HCEC 1CT (cell line): ENCODE measurements at regions not wholly inside any gene's neighbourhood (a gene's known extent, or its start where the extent isn't known, plus 50 kb on each side); places are given as distances from the start of the nearest gene placed in this dataset.
"Not testable (repeated sequence)": the region's sequence is repeated elsewhere in the genome, so short reads cannot be mapped to it uniquely, and the experiment has no call there.

ENCODE experiments used
- DNase-seq: peaks from one replicate; pipeline ENCODE4 v3.0.0-alpha.2; 2017

DNA sequence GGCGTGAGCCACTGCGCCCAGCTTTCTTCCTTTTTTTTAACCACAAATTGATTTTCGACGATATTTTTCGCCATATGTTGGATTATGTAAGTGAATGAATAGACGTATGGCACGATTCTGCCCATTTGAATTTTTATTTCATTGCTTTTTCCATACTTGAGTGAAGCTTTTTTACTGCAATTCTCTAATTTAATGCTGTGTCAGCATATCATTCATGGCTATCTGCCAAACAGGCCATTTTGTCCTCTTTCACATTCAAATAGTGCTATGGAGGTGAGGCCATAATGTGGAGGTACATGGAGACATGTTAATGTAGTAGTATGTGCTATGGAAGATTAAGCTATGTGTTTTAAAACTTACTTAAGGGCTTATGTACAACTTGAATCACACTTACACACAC is 152.1 kb upstream of the TUSC1 start:
- DNase-seq: no peak

DNA sequence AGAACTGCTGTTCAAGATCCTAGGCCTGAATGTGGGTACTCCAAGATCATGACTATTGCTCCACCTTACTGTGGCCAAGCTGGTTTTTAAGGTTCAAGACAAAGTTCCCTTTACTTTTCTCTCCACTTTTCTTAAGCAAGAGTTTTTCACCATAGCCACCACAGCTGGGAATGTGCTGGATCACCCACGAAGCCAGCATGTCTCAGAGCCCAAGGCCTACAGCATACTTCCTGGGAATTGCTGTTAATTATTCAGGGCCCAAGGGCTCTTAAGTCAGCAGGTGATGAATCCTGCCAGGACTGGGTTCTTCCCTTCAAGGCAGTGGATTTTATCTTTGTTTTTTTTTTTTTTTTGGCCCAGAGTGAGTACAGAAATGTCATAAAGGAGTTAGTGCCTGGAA is 149.4 kb upstream of the TUSC1 start:
- no peak for DNase-seq

DNA sequence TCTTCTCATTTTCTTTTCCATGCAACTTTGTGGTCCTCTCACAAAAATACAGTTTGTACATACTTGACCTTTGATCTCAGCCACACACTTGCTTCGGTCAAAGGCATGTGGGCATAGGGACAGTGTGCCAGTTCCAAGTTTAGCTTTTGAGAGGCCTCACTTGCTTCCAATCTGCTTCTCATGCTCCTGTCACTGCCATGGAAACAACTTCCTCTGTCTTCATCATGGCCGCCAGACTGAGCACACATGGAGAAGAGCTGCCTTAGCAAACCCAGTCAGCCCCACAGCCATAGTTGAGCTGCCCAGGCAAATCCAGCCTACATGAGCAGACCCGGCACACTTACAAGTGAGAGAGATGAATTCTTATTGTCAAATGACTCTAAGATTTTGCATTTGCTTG is 138.2 kb upstream of the TUSC1 start:
- no peak for DNase-seq

DNA sequence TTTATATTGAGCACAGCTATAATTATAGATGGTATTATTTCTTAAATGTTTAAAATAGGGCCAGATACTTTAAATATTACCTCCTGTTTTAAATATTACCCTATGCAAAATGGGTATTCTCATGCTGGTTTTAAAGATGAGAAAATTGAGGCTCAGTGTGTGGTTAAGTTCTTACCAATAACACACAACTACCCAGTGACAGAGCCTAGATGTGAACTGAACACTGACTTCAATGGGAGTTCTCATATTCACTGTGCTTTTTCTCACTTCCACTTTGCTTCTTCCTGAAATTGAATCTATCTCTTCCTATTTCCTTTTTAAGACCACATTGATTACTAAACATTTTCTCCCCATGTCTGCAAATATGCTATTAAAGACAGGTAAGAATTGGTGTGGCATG is 135.8 kb upstream of the TUSC1 start:
- no peak for DNase-seq

DNA sequence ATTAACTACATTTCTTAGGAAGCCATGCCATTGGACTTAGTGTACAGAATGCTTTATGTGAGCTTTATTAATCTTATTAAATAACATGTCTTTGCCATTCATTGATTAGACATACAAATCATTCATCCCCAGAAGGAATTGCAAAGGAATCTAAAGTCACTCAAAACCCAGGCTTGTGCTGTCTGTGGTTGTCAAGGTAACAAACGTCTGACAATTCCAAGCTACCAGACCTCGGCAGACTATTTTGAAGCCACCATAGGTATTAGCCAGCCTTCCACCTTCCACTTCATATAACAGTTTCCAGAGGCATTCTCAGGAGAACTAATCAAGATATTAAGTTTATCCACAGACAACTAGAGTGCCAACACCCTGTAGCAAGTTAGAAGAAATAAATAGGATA is 135.2 kb upstream of the TUSC1 start:
- DNase-seq: no peak

DNA sequence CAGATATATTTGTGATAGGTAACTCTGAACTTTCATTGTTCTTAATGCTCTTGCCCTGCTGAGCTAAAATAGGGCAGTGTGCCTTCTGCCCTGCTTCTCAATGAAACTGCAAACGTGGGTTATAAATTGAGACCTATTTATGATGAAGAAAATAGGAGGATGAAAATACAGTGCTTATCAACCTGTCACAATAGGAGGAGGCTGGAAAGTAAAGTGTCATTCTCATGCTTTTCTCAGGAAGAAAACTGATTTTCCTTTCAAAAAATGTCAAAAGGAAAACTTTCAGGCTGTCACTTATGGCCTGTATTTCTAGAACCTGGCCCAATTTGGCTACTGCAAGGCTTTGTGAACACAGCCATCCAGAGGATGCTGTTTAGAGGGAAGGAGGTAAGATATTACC is 130.3 kb upstream of the TUSC1 start:
- no peak for DNase-seq

DNA sequence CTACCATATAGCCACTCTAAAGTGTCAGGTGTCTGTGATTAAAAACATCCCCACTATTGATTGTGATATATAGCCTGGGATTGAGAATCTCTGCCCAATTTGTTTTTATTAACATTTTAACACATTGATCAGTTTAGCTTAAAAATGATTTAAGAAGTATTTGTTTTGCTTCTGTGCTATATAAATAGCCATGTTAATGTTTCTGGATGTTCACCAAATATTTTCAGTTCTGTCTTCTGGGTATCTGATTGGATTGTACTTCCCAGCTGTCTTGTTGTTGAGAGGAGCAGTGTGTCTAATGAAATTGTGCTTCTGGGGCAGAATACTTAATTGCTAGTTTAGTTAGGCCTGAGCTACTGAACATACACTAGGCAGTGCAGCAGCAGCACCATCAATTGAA is 126.6 kb upstream of the TUSC1 start:
- DNase-seq: no peak

DNA sequence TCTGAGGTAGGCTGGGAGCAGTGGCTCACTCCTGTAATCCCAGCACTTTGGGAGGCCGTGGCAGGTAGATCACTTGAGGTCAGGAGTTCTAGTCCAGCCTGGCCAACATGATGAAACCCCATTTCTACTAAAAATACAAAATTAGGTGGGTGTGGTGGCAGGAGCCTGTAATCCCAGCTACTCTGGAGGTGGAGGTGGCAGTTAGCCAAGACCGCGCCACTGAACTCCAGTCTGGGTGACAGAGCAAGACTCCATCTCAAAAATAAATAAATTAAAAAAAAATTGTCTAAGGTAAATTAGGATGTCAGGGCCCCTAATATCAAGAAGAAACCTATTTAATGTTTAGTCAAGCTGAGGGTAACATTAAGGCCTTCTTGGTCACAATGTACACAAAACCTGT is 123.7 kb upstream of the TUSC1 start:
- DNase-seq: not testable (repeated sequence)

DNA sequence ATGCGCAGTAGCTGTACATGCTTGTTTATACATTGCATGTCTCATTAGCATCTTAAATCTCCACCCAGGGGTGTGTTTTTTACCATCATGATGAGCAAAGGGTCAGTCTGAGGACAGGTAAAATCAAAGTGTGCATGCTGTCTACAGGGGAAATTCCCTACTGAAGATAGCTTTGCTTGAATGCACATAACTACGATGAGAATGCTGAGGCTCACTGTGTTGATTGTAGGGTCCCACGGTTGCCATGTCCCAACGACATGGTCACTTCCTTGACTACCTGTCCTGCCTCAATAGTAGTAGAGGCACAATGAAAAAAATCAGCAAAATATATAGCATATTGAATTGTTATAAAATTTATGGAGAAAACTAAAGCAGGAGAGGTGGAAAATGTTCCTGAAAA is 95.6 kb upstream of the TUSC1 start:
- DNase-seq: no peak

DNA sequence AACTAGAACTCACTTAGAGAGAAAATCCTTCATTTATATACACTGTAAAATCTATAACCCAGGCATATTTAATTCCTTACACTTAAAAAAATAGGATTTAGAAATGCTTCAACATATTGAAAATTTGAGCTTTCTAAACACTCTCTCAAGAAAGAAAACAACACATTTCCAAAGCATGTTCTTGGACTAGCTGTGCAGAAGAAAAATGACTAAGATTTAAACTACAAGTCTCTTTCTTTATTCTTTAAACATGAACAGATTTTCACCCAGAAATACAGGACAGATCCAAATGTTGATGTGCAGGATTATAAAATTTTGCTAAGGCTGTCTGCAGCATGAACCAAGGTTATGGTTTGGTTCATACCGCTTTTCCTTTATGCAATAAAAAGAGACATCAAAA is 77.7 kb upstream of the TUSC1 start:
- DNase-seq: no peak

DNA sequence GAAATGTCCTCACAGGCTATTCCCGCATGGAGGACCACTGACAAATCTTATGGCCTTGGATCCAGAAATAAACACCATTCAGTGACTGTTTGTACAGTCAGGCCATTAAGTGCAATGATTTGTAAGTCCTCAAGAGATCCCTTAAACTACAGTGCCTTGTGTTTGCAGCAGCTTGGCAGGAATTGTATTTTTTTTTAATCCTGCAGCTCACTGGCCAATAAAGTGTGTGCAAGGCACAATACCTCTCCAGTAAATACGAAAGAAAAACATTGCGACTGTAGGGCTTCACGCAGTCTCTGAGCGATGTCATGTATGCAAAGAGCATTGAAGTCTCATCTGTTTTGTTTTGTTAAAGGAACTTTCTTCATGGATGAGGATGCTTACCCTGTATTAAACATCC is 74.2 kb upstream of the TUSC1 start:
- no peak for DNase-seq

DNA sequence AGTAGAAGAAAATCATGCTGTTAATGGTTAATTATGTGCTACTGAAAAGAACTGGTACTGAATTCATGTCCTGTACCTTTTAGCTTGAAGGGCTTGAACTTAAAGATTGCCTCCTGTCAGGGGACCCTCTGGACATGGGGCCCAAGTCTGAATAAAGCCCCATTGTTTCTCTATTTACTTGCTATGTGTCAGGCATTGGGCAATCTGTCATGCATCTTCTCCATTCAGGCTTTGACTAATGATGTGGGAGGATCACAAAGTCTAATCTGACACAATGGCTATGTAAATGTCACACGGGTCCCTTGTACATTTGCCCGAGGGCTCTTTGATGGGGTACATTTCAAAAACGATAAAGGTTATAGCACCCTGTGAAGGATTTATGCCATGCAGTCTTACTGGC is 64.0 kb upstream of the TUSC1 start:
- no peak for DNase-seq

DNA sequence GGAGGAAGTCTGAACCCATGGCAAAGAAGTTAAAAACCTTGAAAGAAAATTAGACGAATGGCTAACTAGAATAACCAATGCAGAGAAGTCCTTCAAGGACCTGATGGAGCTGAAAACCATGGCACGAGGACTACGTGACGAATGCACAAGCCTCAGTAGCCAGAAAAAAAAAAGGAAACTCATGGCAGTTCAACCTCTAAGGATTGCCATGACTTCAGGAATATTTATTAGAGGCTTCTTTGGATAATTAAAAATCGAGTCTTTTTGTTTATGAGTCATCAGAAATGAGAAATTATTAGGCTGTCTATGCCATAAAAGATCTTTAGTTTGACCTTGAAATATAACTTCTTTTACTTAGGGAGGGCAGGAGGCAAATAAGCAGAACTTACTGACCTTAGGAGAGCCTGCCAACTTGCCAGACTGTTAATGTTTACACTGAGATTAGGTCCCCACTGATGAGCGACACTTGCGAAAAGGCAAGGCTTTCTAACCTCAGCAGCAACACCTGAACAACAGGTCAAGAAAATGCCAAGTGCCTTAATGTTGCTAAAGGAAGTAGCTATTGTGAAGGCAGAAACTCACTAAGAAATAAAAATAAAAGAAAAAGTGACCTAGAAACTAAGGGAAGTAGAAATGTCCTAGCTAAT is 55.2 kb upstream of the TUSC1 start:
- no peak for DNase-seq

DNA sequence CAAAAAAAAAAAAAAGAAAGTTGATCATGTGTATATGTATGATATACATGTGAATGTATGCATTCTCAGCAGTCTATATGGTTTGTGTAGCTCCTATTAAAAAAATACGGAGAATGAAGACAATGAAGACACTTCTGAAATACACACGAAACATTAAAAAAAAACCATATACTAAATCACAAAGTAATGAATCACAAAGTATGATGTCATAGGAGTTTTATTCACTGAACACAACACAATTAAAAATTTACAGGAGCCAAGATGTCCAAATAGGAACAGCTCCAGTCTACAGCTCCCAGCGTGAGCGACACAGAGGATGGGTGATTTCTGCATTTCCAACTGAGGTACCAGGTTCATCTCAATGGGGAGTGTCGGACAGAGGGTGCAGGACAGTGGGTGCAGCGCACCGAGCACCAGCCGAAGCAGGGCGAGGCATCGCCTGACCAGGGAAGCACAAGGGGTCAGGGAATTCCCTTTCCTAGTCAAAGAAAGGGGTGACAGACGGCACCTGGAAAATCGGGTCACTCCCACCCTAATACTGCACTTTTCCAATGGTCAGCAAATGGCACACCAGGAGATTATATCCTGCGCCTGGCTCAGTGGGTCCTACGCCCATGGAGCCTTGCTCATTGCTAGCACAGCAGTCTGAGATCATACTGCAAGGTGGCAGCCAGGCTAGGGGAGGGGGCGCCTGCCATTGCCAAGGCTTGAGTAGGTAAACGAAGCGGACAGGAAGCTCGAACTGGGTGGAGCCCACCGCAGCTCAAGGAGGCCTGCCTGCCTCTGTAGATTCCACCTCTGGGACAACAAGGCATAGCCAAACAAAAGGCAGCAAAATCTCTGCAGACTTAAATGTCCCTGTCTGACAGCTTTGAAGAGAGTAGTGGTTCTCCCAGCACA is 53.9 kb upstream of the TUSC1 start:
- not testable (repeated sequence) for DNase-seq
